Left ventricle myocardium inferior (tissue), 1 donor: ENCODE measurements at regions not wholly inside any gene's neighbourhood (a gene's known extent, or its start where the extent isn't known, plus 50 kb on each side); places are given as distances from the start of the nearest gene placed in this dataset.

Experiments
- DNase-seq: peaks from one replicate; pipeline ENCODE4 v3.0.0-alpha.2; 2020
- H3K27ac ChIP-seq: fragments of 200-600 bp; replicated peaks from 2 replicates; pipeline ENCODE4 v1.8.0; 2021
- H3K27me3 ChIP-seq: fragments of 200-600 bp; 2 replicates; pipeline ENCODE4 v1.8.0; 2021; ENCODE audit warnings: low read depth
- H3K36me3 ChIP-seq: fragments of 200-600 bp; 2 replicates; pipeline ENCODE4 v1.8.0; 2021
- H3K4me1 ChIP-seq: fragments of 200-600 bp; 2 replicates; pipeline ENCODE4 v1.8.0; 2021
- H3K4me3 ChIP-seq: fragments of 200-600 bp; 2 replicates; pipeline ENCODE4 v1.8.0; 2021; ENCODE audit warnings: mild to moderate bottlenecking, moderate library complexity
- H3K9me3 ChIP-seq: fragments of 200-600 bp; replicated peaks from 2 replicates; pipeline ENCODE4 v1.8.0; 2021
- intact Hi-C: fragments of 100-400 bp; cut with micrococcal nuclease; formaldehyde crosslinking; loops from one replicate; pipeline ENCODE4 v1.11.0; 2022
- TF ChIP-seq, protein P1 (sequence below): fragments of 200-600 bp; IDR thresholded peaks from 2 replicates; pipeline ENCODE4 v1.8.0; 2021; ENCODE audit warnings: antibody characterized with exemption, mild to moderate bottlenecking, borderline replicate concordance
- donor health status: DM: no; HTN: yes; CAD: no; lungs with severe emphysema.

DNA sequence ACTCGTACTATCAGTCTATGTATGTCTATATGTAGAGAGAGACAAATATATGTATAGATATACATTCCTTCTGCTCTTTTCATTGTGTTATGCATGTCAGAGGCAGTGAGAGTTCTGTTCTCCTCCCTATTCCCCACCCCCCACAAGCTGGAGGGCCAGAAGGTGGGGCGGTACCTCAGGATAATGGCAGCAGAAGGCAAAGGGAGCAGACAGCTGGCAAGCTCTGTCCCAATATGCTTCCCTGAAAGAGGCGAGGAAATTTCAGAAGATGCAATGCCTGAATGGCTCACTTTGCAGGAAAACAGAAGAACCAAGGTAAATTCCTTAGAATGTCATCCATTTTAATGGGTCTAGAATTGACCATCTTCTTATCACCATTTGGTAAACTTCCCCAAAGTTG is 114.4 kb downstream of the NAA11 start:
- no peak for DNase-seq
- Histone ChIP-seq H3K4me1 (no peaks in the 10 kb centered on the region), H3K27ac (no peak overlapping the region), H3K4me3 (no peak overlapping the region), H3K36me3 (no peaks in the 10 kb centered on the region), H3K9me3 (peaks cover 6% of the 10 kb centered on the region), H3K27me3 (no peaks in the 10 kb centered on the region)
- intact Hi-C loops: no loop called here
- TF ChIP-seq, protein P1, sequence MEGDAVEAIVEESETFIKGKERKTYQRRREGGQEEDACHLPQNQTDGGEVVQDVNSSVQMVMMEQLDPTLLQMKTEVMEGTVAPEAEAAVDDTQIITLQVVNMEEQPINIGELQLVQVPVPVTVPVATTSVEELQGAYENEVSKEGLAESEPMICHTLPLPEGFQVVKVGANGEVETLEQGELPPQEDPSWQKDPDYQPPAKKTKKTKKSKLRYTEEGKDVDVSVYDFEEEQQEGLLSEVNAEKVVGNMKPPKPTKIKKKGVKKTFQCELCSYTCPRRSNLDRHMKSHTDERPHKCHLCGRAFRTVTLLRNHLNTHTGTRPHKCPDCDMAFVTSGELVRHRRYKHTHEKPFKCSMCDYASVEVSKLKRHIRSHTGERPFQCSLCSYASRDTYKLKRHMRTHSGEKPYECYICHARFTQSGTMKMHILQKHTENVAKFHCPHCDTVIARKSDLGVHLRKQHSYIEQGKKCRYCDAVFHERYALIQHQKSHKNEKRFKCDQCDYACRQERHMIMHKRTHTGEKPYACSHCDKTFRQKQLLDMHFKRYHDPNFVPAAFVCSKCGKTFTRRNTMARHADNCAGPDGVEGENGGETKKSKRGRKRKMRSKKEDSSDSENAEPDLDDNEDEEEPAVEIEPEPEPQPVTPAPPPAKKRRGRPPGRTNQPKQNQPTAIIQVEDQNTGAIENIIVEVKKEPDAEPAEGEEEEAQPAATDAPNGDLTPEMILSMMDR: no peak

DNA sequence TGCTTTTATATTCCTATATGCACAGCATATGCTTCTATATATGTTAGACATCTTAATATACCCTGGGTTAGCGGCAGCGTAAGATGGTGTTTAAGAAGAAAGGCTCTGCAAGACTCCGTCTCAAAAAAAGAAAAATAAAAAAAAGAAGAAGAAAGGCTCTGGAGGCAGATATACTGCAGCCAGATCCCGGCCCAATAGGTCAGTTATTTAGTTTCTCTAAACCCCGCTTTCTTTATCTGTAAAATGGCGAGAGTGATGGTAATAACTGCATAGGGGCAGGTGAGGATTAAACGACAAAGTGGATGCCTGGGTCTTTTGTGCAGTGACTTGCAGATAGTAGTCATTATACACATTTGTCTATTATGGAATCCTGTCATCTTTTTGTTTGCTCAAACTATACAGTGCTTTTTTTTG is 115.2 kb downstream of the NAA11 start:
- no peak overlapping the region for H3K4me3 ChIP-seq
- H3K27me3 ChIP-seq: no peaks in the 10 kb centered on the region
- no peak overlapping the region for H3K27ac ChIP-seq
- H3K4me1 ChIP-seq: no peaks in the 10 kb centered on the region
- H3K9me3 ChIP-seq: peaks cover 14% of the 10 kb centered on the region
- TF ChIP-seq, protein P1: no peak
- intact Hi-C loops: no loop called here
- H3K36me3 ChIP-seq: no peaks in the 10 kb centered on the region
- DNase-seq: no peak

DNA sequence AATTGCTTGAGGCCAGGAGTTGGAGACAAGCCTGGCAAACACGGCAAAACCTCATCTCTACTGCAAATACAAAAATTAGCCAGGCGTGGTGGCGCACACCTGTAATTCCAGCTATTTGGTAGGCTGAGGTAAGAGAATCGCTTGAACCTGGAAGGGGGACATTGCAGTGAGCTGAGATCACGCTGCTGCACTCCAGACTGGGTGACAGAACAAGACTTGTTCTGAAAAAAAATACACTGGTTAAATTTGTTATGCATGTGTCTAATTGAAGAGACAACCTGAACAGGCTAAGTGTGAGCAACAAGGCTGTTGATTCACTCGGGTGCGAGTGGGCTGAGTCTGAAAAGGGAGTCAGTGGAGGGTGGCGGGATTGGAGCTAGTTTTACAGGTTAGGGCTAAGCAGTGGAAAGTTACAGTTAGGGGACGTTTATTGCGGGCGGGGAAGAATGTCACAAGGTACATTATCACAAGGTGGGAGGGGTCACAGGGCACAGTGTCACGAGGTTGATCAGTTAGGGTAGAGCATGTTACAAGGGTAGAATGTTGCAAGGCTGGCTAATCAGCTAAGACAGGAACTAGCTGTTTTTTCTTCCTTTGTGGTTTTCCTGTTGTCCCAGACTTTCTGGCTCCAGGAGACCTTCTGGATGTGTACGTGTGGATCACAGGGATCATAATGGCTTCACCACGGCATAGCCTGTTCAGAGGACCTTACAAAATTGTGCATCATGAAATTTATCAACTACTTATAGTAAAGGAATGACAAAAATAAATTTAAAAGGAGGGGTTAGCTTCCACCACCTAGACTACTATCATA is 115.8 kb downstream of the NAA11 start:
- Histone ChIP-seq H3K27ac (no peak overlapping the region), H3K9me3 (peaks cover 17% of the 10 kb centered on the region), H3K4me1 (no peaks in the 10 kb centered on the region), H3K27me3 (no peaks in the 10 kb centered on the region), H3K36me3 (no peaks in the 10 kb centered on the region), H3K4me3 (no peak overlapping the region)
- intact Hi-C loops: no loop called here
- no peak for DNase-seq
- TF ChIP-seq, protein P1: no peak

DNA sequence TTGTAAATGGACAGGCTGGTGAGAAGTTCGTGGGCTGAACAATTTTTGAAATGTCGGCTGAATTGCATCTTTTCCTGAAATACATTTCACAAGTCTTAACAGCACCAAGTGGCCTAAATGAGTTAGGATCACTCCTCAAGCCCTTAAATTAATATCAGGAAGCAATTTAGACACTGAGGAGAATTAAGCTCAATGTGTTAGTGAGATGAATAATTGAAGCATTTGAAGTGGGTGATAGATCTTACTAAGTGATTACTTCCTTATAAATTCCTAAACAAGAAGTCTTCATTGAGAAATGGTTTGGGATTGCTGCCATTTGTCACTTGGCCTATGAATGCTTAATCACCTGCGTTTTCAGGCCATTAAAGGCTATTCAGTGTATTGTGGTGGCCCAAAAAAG is 116.8 kb downstream of the NAA11 start:
- no peak for DNase-seq
- H3K9me3 ChIP-seq: peaks cover 17% of the 10 kb centered on the region
- H3K27ac ChIP-seq: no peak overlapping the region
- H3K36me3 ChIP-seq: no peaks in the 10 kb centered on the region
- no peak overlapping the region for H3K4me3 ChIP-seq
- no peaks in the 10 kb centered on the region for H3K27me3 ChIP-seq
- TF ChIP-seq, protein P1: no peak
- no peaks in the 10 kb centered on the region for H3K4me1 ChIP-seq
- intact Hi-C loops: no loop called here

DNA sequence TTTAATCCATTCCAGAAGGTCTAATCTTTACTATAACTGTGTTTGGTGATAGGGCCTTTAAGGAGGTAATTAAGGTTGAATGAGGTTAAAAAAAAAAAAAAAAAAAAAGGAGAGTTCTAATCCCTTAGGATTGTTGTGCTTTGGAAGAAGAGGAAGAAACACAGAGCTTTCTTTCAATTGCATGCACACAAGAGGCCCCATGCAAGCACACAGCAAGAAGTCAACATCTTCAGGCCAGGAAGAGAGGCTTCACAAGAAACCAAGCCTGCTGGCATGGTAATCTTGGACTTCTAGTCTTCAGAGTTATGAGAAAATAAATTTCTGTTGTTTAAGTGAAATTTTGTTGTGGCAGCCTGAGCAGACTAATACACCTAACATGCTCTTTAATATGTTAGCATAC is 118.6 kb downstream of the NAA11 start:
- Histone ChIP-seq H3K27ac (no peak overlapping the region), H3K36me3 (no peaks in the 10 kb centered on the region), H3K27me3 (no peaks in the 10 kb centered on the region), H3K4me1 (no peaks in the 10 kb centered on the region), H3K4me3 (no peak overlapping the region), H3K9me3 (peaks cover 17% of the 10 kb centered on the region)
- intact Hi-C loops: no loop called here
- DNase-seq: no peak
- TF ChIP-seq, protein P1: no peak
